OCI-LY3 (cell line): ENCODE measurements at regions not wholly inside any gene's neighbourhood (a gene's known extent, or its start where the extent isn't known, plus 50 kb on each side); places are given as distances from the start of the nearest gene placed in this dataset.

ENCODE experiments used
- EZH2phosphoT487 ChIP-seq: fragments of 200-600 bp; shearing (Covaris generic); IDR thresholded peaks from 2 replicates; pipeline ENCODE4 v1.6.1; 2018; ENCODE audit warnings: antibody characterized with exemption, mixed run types, low read depth
- TF ChIP-seq, protein P1 (sequence below): fragments of 200-600, 300-600 bp; sonication (generic); IDR thresholded peaks from 2 replicates; pipeline ENCODE4 v1.5.1; 2014; ENCODE audit warnings: antibody characterized with exemption, low read length, low read depth

DNA sequence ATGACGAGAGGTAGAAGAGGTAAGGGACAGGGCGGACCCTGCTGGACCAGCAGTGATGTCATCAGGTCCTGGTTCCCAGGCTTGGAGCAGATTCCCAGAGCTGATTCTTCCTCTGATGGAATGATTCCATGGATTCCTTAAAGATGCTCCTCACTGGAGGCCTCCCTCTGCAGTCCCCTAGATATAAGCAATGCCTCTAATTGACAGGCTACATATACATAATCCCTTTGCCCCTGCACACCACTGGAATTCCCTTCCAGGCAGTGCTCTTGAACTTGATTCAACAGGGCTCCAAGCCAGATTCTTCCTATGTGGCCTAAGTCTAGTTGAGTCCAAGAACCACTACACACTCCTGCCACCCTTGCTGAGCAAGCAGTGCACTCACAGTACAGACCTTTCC lies 52.3 kb upstream of the L3MBTL3 start:
- TF ChIP-seq, protein P1, sequence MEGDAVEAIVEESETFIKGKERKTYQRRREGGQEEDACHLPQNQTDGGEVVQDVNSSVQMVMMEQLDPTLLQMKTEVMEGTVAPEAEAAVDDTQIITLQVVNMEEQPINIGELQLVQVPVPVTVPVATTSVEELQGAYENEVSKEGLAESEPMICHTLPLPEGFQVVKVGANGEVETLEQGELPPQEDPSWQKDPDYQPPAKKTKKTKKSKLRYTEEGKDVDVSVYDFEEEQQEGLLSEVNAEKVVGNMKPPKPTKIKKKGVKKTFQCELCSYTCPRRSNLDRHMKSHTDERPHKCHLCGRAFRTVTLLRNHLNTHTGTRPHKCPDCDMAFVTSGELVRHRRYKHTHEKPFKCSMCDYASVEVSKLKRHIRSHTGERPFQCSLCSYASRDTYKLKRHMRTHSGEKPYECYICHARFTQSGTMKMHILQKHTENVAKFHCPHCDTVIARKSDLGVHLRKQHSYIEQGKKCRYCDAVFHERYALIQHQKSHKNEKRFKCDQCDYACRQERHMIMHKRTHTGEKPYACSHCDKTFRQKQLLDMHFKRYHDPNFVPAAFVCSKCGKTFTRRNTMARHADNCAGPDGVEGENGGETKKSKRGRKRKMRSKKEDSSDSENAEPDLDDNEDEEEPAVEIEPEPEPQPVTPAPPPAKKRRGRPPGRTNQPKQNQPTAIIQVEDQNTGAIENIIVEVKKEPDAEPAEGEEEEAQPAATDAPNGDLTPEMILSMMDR, result no peak
- no peak for TF ChIP-seq EZH2phosphoT487
